ENCODE measurements at regions not wholly inside any gene's neighbourhood (a gene's known extent, or its start where the extent isn't known, plus 50 kb on each side); places are given as distances from the start of the nearest gene placed in this dataset.

DNA sequence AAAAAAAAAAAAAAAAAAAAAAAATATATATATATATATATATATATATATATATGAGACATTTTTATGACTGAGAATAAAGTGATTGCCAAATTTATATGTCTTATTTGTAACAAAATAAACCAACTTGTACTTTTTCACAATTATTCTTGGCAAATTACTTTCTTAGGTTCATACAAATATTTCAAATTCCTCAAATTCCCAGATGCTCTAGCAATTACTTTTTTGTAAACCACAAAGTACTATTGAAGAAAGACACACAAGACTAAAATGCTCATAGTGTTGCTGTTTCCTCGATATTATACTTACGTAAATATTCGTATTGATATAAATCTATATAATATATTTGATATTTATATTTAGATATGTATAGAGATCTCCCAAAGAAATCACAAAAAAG, 390.0 kb downstream of the FAT4 start:
- no peak for DNase-seq

- DNase-seq, result no peak
Measured at GRCh38 chr4:125705681-125706080, 390.9 kb downstream of the FAT4 start.

DNA sequence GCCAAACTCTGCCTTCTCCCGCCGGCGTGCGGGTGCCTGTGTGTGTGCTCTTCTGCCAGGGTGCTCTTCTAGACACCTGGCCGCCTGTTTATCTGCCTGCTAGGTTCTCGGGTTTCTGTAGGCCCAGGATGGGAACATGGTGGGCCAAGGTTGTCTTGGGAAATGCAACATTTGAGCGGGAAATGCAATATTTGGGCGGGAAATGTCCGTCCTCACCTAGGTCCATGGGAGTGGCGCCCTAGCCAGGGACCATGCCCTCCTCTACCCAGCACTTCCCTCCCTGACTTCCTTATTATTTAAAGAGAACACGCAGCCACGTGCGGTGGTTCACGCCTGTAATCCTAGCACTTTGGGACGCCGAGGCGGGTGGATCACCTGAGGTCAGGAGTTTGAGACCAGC, 392.6 kb downstream of the FAT4 start:
- DNase-seq, result no peak

DNA sequence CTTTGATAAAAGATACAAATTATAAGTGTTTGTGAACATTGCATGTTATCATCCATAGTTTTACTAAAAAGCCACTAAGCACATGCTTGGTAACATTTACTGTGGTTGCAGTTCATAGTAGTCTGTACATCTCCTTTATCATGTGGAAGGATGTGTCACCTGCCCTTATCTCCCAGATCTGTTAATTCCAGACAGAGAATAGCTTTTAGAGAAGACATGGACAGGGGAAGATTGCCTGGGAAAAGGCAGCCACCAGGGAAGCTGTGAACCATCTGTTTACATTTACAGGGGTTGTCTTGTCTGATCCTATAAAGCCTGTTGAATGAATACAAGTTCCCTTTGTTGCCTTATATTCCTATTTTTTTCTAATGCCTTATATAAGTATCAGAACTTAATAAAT, 396.0 kb downstream of the FAT4 start:
- no peak for DNase-seq

GRCh38 chr4:125714049-125714448, 399.3 kb downstream of the FAT4 start:
- no peak for DNase-seq

GRCh38 chr4:125714845-125715244, 400.1 kb downstream of the FAT4 start:
- DNase-seq, result no peak

GRCh38 chr4:125719987-125720386, 405.2 kb downstream of the FAT4 start:
- no peak for DNase-seq

- DNase-seq, result no peak
Measured at GRCh38 chr4:125722009-125722408, 407.3 kb downstream of the FAT4 start.

DNA sequence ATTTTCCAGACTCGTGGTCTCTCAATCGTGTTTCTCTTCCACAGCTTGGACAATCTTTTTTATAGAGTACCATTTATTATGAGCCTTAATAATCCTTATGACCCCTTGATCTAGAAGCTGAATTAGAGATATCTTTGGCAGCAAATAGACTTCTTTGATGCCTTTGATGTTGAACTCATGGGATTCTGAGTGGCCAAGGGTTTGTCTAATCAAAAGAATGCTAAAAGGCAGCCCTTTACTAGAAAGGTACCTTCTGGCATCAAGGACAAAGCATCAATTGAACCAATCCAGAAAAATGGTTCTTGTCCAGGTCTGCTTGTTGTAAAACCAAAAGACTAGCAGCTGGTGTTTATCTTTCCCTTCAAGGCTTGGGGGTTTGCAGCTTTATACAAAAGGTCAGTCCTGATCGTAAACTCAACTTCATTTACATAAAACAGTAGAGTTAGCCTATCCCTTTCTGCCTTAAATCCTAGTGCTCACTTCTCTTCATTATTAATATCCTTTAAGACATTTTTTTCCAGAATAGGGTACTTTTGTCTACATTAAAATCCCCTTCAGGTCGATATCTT, 411.3 kb downstream of the FAT4 start:
- no peak for DNase-seq

DNA sequence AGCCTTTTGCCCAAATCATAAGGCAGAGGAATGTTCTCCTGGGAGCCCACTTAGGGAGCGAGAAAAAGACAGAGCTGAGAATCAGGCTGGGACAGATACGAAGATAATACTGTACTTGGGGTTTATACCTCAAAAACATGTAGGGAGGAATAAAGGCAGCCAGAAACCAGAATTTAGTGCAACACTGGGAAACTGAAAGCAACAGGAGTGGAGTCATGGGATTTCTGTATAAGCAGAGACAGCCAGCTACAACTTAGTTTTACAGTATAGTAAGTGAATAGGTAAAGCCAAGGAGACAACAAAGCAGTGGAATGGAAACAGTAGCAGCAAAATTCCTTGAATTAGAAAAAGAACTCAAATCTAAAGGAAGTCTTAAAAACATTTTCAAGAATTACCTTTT, 413.2 kb downstream of the FAT4 start:
- DNase-seq, result no peak

GRCh38 chr4:125728568-125728967, 413.8 kb downstream of the FAT4 start:
- DNase-seq, result no peak

GRCh38 chr4:125729171-125729570, 414.4 kb downstream of the FAT4 start:
- DNase-seq, result no peak

GRCh38 chr4:125732632-125733031, 417.9 kb downstream of the FAT4 start:
- DNase-seq, result no peak

GRCh38 chr4:125734504-125734903, 419.7 kb downstream of the FAT4 start:
- no peak for DNase-seq

DNA sequence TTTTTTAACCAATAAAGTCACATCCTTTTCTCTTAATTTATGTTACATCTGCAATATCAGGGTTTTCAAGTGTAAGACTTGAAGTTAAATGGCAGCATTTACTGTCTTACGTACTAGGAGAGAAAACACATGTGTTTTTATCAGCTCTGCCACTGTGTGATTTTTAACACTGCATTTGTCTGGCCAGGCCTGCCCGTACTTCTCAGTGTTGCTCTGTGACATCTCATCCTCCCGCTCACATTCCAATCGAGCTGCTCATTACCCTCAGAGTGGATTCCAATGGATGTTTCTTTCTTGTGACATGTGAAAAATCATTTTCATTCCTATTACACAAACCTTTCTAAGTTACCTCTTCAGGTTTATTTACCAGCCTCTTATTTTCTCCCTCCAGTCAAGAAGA, 420.3 kb downstream of the FAT4 start:
- DNase-seq, result no peak

GRCh38 chr4:125736057-125736456, 421.3 kb downstream of the FAT4 start:
- no peak for DNase-seq

DNA sequence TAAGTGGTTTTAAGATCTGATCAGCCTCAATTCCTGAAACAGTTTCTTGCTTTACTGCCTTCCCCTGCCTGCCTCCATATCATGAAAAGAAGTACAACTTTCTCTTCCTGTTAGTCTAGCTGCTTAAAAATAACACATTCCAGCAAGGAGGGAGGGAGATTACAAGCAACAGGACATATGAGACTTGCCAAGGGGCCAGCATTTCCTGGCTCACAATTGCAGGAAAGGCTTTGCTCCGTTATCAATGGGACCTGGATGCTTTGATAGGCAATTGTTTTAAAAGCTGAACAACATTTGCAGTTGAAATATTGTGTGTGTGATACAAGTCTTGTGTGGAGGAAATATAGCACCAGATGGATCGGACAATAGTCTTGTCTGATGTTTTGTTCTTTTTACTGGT, 425.0 kb downstream of the FAT4 start:
- DNase-seq, result no peak

- no peak for DNase-seq
Measured at GRCh38 chr4:125741825-125742452, 427.2 kb downstream of the FAT4 start.

DNA sequence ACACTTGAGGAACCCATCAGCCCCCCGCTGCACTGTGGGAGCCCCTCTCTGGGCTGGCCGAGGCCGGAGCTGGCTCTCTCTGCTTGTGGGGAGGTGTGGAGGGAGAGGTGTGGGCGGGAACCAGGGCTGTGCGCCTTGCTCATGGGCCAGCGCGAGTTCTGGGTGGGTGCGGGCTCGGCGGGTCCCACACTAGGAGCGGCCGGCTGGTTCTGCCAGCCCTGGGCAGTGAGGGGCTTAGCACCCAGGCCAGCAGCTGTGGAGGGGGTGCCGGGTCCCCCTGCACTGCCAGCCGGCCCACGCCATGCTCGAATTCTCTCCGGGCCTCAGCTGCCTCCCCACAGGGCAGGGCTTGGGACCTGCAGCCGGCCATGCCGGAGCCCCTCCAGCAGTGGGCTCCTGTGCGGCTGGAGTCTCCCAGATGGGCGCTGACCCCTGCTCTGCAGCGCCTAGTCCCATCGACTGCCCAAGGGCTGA, 430.2 kb downstream of the FAT4 start:
- peak in 1 of 5 donors; percentile 4 for DNase-seq

GRCh38 chr4:125749354-125749753, 434.6 kb downstream of the FAT4 start:
- no peak for DNase-seq

GRCh38 chr4:125750399-125750798, 435.6 kb downstream of the FAT4 start:
- no peak for DNase-seq

- DNase-seq, result no peak
Measured at GRCh38 chr4:125750828-125751466, 436.2 kb downstream of the FAT4 start.

DNA sequence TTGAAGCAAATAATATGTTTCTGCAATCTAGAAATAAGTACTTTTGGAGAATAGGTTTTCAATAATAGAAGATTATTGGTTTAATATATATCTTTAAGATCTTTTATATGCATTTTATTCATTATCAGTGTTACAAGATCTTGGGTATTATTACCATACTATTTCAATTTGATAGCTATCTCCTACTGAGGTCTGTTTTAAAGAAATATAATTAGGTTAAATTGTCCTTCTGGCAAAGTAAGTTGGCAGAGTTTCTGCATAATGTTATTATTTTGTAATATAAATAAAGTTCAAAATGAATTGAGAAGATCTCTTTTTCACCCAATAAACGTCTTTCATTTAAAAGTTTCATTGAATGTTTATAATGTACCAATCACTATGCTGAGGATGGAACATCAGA, 443.7 kb downstream of the FAT4 start:
- DNase-seq, result no peak

GRCh38 chr4:125760201-125760819, 445.6 kb downstream of the FAT4 start:
- no peak for DNase-seq

Measured in T-helper 1 cell (primary cell).